Progenitor cell of endocrine pancreas (in vitro differentiated cells): ENCODE measurements at regions not wholly inside any gene's neighbourhood (a gene's known extent, or its start where the extent isn't known, plus 50 kb on each side); places are given as distances from the start of the nearest gene placed in this dataset.

Experiments used
- DNase-seq: peaks from one replicate; pipeline ENCODE4 v3.0.0; 2021; ENCODE audit warnings: low spot score; ENCODE audit not compliant: unreplicated experiment
- H3K27ac Mint-ChIP-seq: 2 replicates; pipeline ENCODE4 v1.8.0; 2021; ENCODE audit warnings: mild to moderate bottlenecking, moderate library complexity, mixed read lengths
- H3K27me3 Mint-ChIP-seq: 2 replicates; pipeline ENCODE4 v1.8.0; 2021; ENCODE audit warnings: mixed read lengths
- H3K36me3 Mint-ChIP-seq: 2 replicates; pipeline ENCODE4 v1.8.0; 2022; ENCODE audit warnings: mixed read lengths; ENCODE audit not compliant: insufficient read depth
- H3K4me1 Mint-ChIP-seq: 2 replicates; pipeline ENCODE4 v1.8.0; 2021; ENCODE audit warnings: low read depth, mixed read lengths
- H3K4me3 Mint-ChIP-seq: 2 replicates; pipeline ENCODE4 v1.8.0; 2021; ENCODE audit warnings: low read depth, mild to moderate bottlenecking, moderate library complexity, mixed read lengths
- H3K9me3 Mint-ChIP-seq: 2 replicates; pipeline ENCODE4 v1.8.0; 2021; ENCODE audit warnings: low read depth, mixed read lengths
- TF ChIP-seq, protein P1 (sequence below): fragments of 200-600 bp; sonication (generic); IDR thresholded peaks from one replicate; pipeline ENCODE4 v1.5.0; 2021; ENCODE audit warnings: antibody characterized with exemption, mild to moderate bottlenecking; ENCODE audit not compliant: unreplicated experiment

DNA sequence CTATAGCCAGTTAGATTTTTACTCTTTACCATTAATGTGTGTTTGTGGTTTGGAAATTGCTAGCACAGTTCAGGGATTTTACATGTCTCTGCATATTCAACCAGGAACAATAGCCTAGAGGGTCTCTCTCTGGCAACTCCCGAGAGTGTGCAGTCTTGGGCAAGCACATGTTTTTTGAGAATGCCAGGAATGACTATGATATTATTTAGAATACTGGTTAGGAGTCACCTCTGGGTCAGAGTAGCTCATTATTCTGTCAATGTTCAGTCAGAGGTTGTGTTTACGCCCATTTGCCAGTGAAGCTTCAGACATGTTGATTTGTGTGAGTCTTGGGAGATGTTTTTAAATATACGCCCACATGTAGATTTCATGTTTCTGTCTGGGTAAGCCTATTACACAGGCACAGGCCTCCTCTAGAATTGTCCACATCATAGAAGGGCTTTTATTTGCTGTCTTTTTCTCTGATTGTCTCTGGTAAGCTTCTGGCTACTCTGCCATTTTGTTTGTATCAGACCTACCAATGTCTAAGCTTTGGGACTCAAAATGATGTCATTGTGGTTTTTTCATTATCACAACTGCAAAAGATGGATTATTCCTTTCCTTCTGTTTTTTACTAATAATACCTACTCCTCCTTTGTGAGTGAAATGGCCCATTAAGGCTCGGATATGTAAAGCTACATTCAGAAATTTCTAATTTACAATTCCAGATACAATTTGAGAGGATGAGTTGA is 203.1 kb upstream of the PPFIA2 start:
- H3K4me3 Mint-ChIP-seq, result no peak overlapping the region
- no peaks in the 10 kb centered on the region for H3K9me3 Mint-ChIP-seq
- no peaks in the 10 kb centered on the region for H3K36me3 Mint-ChIP-seq
- no peak for DNase-seq
- TF ChIP-seq, protein P1, sequence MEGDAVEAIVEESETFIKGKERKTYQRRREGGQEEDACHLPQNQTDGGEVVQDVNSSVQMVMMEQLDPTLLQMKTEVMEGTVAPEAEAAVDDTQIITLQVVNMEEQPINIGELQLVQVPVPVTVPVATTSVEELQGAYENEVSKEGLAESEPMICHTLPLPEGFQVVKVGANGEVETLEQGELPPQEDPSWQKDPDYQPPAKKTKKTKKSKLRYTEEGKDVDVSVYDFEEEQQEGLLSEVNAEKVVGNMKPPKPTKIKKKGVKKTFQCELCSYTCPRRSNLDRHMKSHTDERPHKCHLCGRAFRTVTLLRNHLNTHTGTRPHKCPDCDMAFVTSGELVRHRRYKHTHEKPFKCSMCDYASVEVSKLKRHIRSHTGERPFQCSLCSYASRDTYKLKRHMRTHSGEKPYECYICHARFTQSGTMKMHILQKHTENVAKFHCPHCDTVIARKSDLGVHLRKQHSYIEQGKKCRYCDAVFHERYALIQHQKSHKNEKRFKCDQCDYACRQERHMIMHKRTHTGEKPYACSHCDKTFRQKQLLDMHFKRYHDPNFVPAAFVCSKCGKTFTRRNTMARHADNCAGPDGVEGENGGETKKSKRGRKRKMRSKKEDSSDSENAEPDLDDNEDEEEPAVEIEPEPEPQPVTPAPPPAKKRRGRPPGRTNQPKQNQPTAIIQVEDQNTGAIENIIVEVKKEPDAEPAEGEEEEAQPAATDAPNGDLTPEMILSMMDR, result no peak
- no peak overlapping the region for H3K27ac Mint-ChIP-seq
- no peaks in the 10 kb centered on the region for H3K27me3 Mint-ChIP-seq
- peaks cover 12% of the 10 kb centered on the region for H3K4me1 Mint-ChIP-seq

DNA sequence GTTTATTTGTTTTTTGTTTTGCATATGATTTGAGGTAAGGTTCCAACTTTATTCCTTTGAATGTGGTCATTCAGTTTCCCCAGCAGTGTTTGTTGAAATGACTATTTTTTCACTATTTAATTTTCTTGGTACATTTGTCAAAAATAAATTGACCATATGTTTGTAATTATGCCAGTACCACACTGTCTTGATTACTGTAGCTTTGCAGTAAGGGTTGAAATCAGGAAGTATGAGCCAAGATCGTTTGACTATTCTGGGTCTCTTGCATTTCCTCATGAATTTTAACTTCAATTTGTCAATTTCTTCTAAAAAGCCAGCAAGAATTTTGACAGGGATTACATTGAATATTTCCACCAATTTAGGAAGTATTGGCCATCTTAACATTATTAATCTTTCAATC is 199.3 kb upstream of the PPFIA2 start:
- no peak overlapping the region for H3K27ac Mint-ChIP-seq
- no peaks in the 10 kb centered on the region for H3K36me3 Mint-ChIP-seq
- DNase-seq, result no peak
- TF ChIP-seq, protein P1, result no peak
- H3K4me1 Mint-ChIP-seq, result peaks cover 6% of the 10 kb centered on the region
- H3K9me3 Mint-ChIP-seq, result no peaks in the 10 kb centered on the region
- no peak overlapping the region for H3K4me3 Mint-ChIP-seq
- H3K27me3 Mint-ChIP-seq, result no peaks in the 10 kb centered on the region

DNA sequence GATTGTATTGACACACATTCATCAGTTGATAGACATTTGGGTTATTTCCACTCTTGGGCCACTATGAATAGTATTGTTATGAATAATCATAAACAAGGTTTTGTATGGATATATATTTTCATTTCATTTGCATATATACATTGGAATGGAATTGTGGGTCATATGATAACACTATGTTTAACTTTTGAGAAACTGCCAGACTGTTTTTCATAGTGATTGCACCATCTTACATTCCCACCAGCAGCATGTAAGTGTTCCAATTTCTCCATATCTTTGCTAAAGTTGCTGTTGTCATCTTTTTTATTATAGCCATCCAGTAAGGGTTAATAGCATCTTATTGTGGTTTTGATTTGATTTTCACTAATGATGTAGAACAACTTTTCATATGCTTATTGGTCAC is 198.5 kb upstream of the PPFIA2 start:
- Mint-ChIP-seq H3K27ac (no peak overlapping the region), H3K9me3 (no peaks in the 10 kb centered on the region)
- TF ChIP-seq, protein P1, result no peak

DNA sequence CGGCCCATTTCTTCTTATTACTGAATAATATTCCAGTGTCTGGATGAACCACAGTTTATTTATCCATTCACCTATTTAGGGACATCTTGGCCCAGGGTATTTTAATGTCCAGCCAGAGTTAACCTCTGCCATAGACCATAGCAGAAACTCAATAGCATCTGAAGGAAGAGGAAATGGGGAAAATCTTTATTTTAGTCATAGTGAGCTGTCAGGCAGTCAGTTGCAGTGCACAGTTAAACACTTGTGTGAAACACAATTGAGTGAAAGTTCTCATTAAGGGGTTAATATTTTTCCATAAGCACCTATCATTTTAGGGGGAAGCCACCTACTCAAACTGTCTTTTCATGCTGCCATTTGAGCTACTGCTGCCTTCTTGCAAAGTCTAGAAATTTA is 197.3 kb upstream of the PPFIA2 start:
- Mint-ChIP-seq H3K27ac (no peak overlapping the region), H3K4me1 (peaks cover 4% of the 10 kb centered on the region), H3K27me3 (no peaks in the 10 kb centered on the region), H3K9me3 (no peaks in the 10 kb centered on the region), H3K36me3 (no peaks in the 10 kb centered on the region), H3K4me3 (no peak overlapping the region)
- TF ChIP-seq, protein P1, result no peak
- DNase-seq, result no peak

More for the DNA sequence above, 198.5 kb upstream of the PPFIA2 start:
- Mint-ChIP-seq H3K4me3 (no peak overlapping the region), H3K27me3 (no peaks in the 10 kb centered on the region), H3K36me3 (no peaks in the 10 kb centered on the region), H3K4me1 (peaks cover 6% of the 10 kb centered on the region)
- DNase-seq, result no peak

DNA sequence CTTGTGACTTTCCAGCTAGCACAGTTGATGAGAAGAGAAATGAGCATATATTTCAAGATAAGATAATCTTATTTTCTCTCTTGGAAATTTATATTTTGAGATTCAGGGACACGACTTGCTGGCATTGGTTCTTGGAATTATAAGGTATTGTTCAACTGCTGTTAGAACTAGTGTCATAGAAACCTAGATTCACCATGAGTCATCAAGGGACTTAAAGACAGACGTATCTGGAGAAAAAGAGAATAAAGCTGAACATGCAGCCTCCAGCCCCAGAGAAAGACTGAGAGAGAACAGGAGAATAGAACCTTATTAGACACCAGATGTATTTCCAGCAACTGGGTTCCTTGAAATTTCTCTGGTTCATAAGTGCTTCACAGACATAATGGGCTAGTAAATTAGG is 194.4 kb upstream of the PPFIA2 start:
- TF ChIP-seq, protein P1, result no peak
- no peaks in the 10 kb centered on the region for H3K27me3 Mint-ChIP-seq
- no peak for DNase-seq
- no peak overlapping the region for H3K4me3 Mint-ChIP-seq
- no peaks in the 10 kb centered on the region for H3K9me3 Mint-ChIP-seq
- no peaks in the 10 kb centered on the region for H3K4me1 Mint-ChIP-seq
- no peak overlapping the region for H3K27ac Mint-ChIP-seq
- H3K36me3 Mint-ChIP-seq, result no peaks in the 10 kb centered on the region
